HUES48 (cell line): ENCODE measurements at regions not wholly inside any gene's neighbourhood (a gene's known extent, or its start where the extent isn't known, plus 50 kb on each side); places are given as distances from the start of the nearest gene placed in this dataset.

Experiments used
- H3K27ac ChIP-seq: one replicate; pipeline ENCODE4 v1.7.0; 2013; ENCODE audit warnings: low read depth, low read length, inconsistent platforms
- H3K27me3 ChIP-seq: 2 replicates; pipeline ENCODE4 v1.6.1; 2013; ENCODE audit warnings: mild to moderate bottlenecking, low read length; ENCODE audit not compliant: control insufficient read depth, insufficient read depth
- H3K36me3 ChIP-seq: 2 replicates; pipeline ENCODE4 v1.6.1; 2013; ENCODE audit warnings: low read length; ENCODE audit not compliant: control insufficient read depth, insufficient read depth
- H3K4me1 ChIP-seq: 2 replicates; pipeline ENCODE4 v1.6.1; 2013; ENCODE audit warnings: mild to moderate bottlenecking, low read length; ENCODE audit not compliant: control insufficient read depth, insufficient read depth
- H3K4me3 ChIP-seq: 2 replicates; pipeline ENCODE4 v1.5.1; 2013; ENCODE audit warnings: mild to moderate bottlenecking, low read depth, low read length
- H3K9ac ChIP-seq: 2 replicates; pipeline ENCODE4 v1.6.1; 2013; ENCODE audit warnings: mild to moderate bottlenecking, low read depth, low read length, moderate library complexity
- H3K9me3 ChIP-seq: 2 replicates; pipeline ENCODE4 v1.6.1; 2013; ENCODE audit warnings: low read length; ENCODE audit not compliant: control insufficient read depth, insufficient read depth

DNA sequence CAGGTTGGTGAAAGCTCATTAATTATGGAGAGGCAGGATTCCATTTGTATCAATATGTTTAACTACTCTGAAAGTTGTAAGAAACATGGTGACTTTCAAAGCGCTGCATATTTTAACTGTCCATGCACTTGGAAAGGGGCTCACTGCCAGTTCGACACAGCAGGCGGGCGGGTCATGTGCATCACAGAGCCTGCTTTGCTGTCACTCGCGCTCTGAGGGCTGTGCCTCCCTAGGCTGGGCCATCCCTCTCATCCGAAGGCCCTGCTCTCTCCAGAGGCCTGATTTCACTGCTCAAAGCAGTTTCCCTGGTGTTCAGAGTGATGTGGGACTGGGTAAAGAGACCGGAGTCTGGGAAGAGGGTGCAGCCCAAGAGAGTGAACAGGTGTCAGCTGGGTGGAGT lies 422.0 kb upstream of the MON1B start:
- Histone ChIP-seq H3K9me3 (no peaks in the 10 kb centered on the region), H3K9ac (no peak overlapping the region), H3K36me3 (no peaks in the 10 kb centered on the region), H3K4me1 (peaks cover 3% of the 10 kb centered on the region; the same call in 1 of the 2 replicates), H3K27me3 (no peaks in the 10 kb centered on the region), H3K27ac (no peak overlapping the region), H3K4me3 (no peak overlapping the region)

GRCh38 chr16:76771216-76771615 lies 419.8 kb upstream of the MON1B start:
- Histone ChIP-seq H3K9me3 (no peaks in the 10 kb centered on the region), H3K4me1 (peaks cover 3% of the 10 kb centered on the region; the same call in 1 of the 2 replicates), H3K4me3 (no peak overlapping the region), H3K36me3 (no peaks in the 10 kb centered on the region), H3K9ac (no peak overlapping the region), H3K27me3 (no peaks in the 10 kb centered on the region), H3K27ac (no peak overlapping the region)

DNA sequence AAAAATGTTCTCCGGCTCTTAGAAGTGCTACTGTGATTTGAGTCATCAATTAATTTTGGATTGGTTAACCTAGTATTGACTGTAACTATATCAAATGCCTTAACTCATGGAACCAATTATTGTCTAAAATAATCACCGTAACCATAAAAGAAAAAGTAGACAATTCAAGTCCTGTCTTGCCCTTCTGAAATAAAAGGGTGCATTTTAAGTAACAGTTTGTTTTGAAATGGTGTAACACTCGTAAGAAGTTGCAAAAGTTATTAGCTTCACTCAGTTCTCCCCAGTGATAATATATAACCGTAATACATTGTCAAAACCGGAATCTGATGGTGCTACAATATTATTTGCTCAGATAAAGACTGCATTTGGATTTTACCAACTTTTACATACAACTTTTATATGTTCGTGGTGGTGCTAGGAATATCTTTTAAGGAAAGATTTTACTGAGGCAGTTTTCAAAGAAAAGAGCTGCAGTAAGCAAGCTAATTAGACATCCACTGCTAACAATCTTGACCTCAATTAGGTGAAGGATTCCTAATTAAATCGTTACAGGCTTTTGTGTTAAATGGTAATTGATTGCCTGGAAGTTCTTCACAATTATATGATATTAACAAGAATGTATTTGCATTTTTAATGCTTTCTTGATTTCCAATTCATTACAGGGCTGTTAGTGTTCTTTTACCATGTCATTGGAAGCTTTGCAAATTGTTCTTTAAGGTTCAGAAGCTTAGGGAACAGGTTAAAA lies 413.1 kb upstream of the MON1B start:
- no peaks in the 10 kb centered on the region for H3K9me3 ChIP-seq
- H3K36me3 ChIP-seq = no peaks in the 10 kb centered on the region
- H3K4me1 ChIP-seq = no peaks in the 10 kb centered on the region
- H3K27me3 ChIP-seq = no peaks in the 10 kb centered on the region
- no peak overlapping the region for H3K4me3 ChIP-seq
- H3K9ac ChIP-seq = no peak overlapping the region
- no peak overlapping the region for H3K27ac ChIP-seq

GRCh38 chr16:76780556-76780955 lies 410.4 kb upstream of the MON1B start:
- Histone ChIP-seq H3K9me3 (no peaks in the 10 kb centered on the region), H3K36me3 (no peaks in the 10 kb centered on the region), H3K4me3 (no peak overlapping the region), H3K27ac (no peak overlapping the region), H3K9ac (no peak overlapping the region), H3K4me1 (no peaks in the 10 kb centered on the region), H3K27me3 (no peaks in the 10 kb centered on the region)

DNA sequence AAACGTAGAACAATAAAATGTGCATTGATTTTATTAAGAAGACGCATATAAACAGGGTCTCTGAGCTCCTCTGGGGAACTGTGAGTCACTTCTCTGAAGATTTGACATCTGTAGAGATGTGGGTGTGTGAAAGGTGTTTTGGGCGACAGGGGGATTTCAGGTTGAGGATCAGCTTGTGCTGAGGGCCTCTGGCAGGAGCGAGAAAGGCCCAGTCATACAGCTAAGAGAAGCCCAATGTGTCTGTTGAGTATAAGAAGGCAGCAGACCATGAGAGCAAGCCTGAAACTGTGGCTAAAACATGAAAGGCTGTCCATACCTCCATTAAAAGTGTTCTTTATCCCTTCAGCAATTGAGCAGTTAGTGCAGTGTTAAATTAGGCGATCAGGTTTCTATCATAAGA lies 406.5 kb upstream of the MON1B start:
- H3K4me3 ChIP-seq = no peak overlapping the region
- H3K27me3 ChIP-seq = no peaks in the 10 kb centered on the region
- no peak overlapping the region for H3K9ac ChIP-seq
- H3K36me3 ChIP-seq = no peaks in the 10 kb centered on the region
- no peak overlapping the region for H3K27ac ChIP-seq
- no peaks in the 10 kb centered on the region for H3K9me3 ChIP-seq
- no peaks in the 10 kb centered on the region for H3K4me1 ChIP-seq

- no peak overlapping the region for H3K27ac ChIP-seq
- no peaks in the 10 kb centered on the region for H3K27me3 ChIP-seq
- H3K4me1 ChIP-seq = peaks cover 5% of the 10 kb centered on the region; the same call in 1 of the 2 replicates
- no peak overlapping the region for H3K9ac ChIP-seq
- H3K4me3 ChIP-seq = no peak overlapping the region
- no peaks in the 10 kb centered on the region for H3K9me3 ChIP-seq
- no peaks in the 10 kb centered on the region for H3K36me3 ChIP-seq
These were observed 403.6 kb upstream of the MON1B start for GRCh38 chr16:76787394-76787793.

DNA sequence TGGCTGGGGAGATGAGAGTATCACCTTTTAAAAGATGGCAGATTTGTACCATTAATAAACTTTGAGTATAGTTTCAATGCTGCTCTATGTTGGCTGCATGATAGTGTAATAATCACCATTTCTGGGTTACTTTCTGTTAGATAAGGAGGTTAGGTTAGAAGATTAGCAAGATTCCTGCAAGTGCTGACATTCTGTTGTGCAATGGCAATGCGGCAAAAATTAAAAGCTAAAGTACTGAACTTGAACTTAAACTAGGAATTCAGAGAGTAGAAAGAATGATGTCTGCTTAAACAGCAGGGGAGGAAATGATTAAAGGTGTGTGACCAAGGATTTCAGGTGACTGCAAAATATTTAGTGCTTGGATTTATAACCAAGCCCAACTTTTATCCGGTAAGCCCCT lies 399.8 kb upstream of the MON1B start:
- Histone ChIP-seq H3K27me3 (no peaks in the 10 kb centered on the region), H3K9ac (no peak overlapping the region), H3K4me3 (no peak overlapping the region), H3K4me1 (peaks cover 5% of the 10 kb centered on the region; the same call in 1 of the 2 replicates), H3K9me3 (no peaks in the 10 kb centered on the region), H3K27ac (no peak overlapping the region), H3K36me3 (no peaks in the 10 kb centered on the region)

- Histone ChIP-seq H3K9ac (no peak overlapping the region), H3K27me3 (no peaks in the 10 kb centered on the region), H3K4me1 (no peaks in the 10 kb centered on the region)
These were observed 394.6 kb upstream of the MON1B start for GRCh38 chr16:76796416-76796815.

DNA sequence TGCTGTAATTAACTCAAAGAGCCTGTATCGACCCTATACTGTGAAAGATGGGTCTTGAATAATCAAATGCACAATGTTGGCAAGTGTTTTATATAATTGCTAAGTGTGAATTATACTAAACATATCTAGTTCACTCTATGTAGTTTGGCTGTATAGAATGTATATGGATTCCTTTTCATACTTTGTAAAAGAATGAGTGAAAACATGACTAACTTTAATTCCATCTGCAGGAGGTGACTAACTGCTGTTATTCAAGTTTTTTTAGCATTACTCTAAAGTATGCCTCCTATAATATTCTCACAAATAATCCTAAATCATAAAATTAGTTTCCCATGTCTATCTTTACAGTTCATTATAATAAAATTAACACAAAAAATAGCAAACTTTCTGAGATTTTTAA lies 394.0 kb upstream of the MON1B start:
- no peaks in the 10 kb centered on the region for H3K4me1 ChIP-seq
- H3K27ac ChIP-seq = no peak overlapping the region
- no peak overlapping the region for H3K4me3 ChIP-seq
- no peaks in the 10 kb centered on the region for H3K36me3 ChIP-seq
- H3K9ac ChIP-seq = no peak overlapping the region
- H3K27me3 ChIP-seq = no peaks in the 10 kb centered on the region
- no peaks in the 10 kb centered on the region for H3K9me3 ChIP-seq

More at GRCh38 chr16:76796416-76796815, 394.6 kb upstream of the MON1B start:
- Histone ChIP-seq H3K27ac (no peak overlapping the region), H3K4me3 (no peak overlapping the region), H3K9me3 (no peaks in the 10 kb centered on the region), H3K36me3 (no peaks in the 10 kb centered on the region)

DNA sequence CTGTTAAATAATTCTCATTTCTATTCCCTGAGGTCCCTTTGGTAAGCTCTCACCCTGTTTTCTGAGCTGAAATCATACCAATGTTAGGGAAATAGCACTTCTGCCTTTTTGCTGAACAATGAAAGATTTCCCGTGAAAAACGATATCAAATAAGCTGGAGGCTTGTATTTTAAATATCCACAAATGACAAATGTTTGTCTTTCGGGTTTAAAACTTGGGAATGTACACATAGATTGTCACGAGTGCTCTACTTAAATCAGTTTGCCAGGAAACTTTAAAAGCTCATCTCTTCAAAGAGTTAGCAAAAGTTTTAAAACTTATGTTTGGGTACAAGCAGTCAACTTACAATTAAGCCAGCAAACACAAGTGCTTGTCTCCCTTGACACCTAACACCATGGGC lies 393.5 kb upstream of the MON1B start:
- Histone ChIP-seq H3K4me1 (no peaks in the 10 kb centered on the region), H3K27ac (no peak overlapping the region), H3K4me3 (no peak overlapping the region), H3K27me3 (no peaks in the 10 kb centered on the region), H3K9ac (no peak overlapping the region), H3K9me3 (no peaks in the 10 kb centered on the region), H3K36me3 (no peaks in the 10 kb centered on the region)

- Histone ChIP-seq H3K4me3 (no peak overlapping the region), H3K4me1 (no peaks in the 10 kb centered on the region), H3K9ac (no peak overlapping the region)
These were observed 390.8 kb upstream of the MON1B start for GRCh38 chr16:76800196-76800595.

More at GRCh38 chr16:76800196-76800595, 390.8 kb upstream of the MON1B start:
- H3K9me3 ChIP-seq = no peaks in the 10 kb centered on the region
- no peaks in the 10 kb centered on the region for H3K27me3 ChIP-seq
- H3K36me3 ChIP-seq = no peaks in the 10 kb centered on the region
- no peak overlapping the region for H3K27ac ChIP-seq
